Fibroblast of pulmonary artery (primary cell): ENCODE measurements at regions not wholly inside any gene's neighbourhood (a gene's known extent, or its start where the extent isn't known, plus 50 kb on each side); places are given as distances from the start of the nearest gene placed in this dataset.
A peak's percentile ranks its signal among the peaks of the same experiment; 100 is the strongest.

Experiments used
- DNase-seq: peaks from one replicate; pipeline ENCODE4 v3.0.0-alpha.2; 2010; ENCODE audit warnings: low read depth
- H3K4me3 ChIP-seq: replicated peaks from 2 replicates; pipeline ENCODE4 v1.5.1; 2011; ENCODE audit warnings: low read depth, mild to moderate bottlenecking, control low read depth, low read length, moderate library complexity
- CTCF ChIP-seq: IDR thresholded peaks from 2 replicates; pipeline ENCODE4 v1.5.1; 2011; ENCODE audit warnings: mild to moderate bottlenecking, control low read depth, low read length, inconsistent platforms; ENCODE audit errors: missing control alignments

- H3K4me3 ChIP-seq = no peak overlapping the region
- DNase-seq = no peak
- no peak for TF ChIP-seq CTCF
Measured at GRCh38 chr15:39302936-39303335, 277.9 kb upstream of the THBS1 start.

- no peak overlapping the region for H3K4me3 ChIP-seq
- TF ChIP-seq CTCF = no peak
- no peak for DNase-seq
Measured at GRCh38 chr15:39304201-39304841, 276.6 kb upstream of the THBS1 start.

GRCh38 chr15:39304931-39305728 lies 275.7 kb upstream of the THBS1 start:
- DNase-seq = no peak
- no peak overlapping the region for H3K4me3 ChIP-seq
- TF ChIP-seq CTCF = no peak

GRCh38 chr15:39310633-39311032 lies 270.2 kb upstream of the THBS1 start:
- no peak for TF ChIP-seq CTCF
- DNase-seq = no peak
- H3K4me3 ChIP-seq = no peak overlapping the region

- peak; percentile 39 for DNase-seq
- H3K4me3 ChIP-seq = no peak overlapping the region
- no peak for TF ChIP-seq CTCF
Measured at GRCh38 chr15:39312984-39313383, 267.9 kb upstream of the THBS1 start.

- TF ChIP-seq CTCF = no peak
- DNase-seq = no peak
- no peak overlapping the region for H3K4me3 ChIP-seq
Measured at GRCh38 chr15:39313467-39313866, 267.4 kb upstream of the THBS1 start.
